ENCODE measurements at regions not wholly inside any gene's neighbourhood (a gene's known extent, or its start where the extent isn't known, plus 50 kb on each side); places are given as distances from the start of the nearest gene placed in this dataset.

DNA sequence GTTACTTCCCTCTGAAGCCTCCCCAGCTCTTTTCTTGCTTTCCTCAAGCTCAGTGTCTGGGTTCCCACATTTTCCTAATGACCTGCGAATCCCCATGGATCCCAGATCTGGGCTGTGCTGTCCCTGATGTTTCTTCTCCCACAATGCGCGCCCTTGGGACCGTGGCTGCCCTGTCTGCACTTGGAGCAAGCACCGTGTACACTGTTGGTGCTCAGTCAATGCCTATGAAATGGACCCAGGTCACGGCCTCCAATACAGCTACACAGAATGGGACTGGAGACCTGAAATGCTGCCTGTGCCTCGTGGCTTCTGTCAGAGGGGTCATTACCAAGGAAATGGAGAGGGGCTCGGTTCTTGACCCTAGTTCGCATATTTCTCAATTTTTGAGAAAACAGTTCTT is 160.1 kb upstream of the SOX1 start:
- TF ChIP-seq, protein P1, sequence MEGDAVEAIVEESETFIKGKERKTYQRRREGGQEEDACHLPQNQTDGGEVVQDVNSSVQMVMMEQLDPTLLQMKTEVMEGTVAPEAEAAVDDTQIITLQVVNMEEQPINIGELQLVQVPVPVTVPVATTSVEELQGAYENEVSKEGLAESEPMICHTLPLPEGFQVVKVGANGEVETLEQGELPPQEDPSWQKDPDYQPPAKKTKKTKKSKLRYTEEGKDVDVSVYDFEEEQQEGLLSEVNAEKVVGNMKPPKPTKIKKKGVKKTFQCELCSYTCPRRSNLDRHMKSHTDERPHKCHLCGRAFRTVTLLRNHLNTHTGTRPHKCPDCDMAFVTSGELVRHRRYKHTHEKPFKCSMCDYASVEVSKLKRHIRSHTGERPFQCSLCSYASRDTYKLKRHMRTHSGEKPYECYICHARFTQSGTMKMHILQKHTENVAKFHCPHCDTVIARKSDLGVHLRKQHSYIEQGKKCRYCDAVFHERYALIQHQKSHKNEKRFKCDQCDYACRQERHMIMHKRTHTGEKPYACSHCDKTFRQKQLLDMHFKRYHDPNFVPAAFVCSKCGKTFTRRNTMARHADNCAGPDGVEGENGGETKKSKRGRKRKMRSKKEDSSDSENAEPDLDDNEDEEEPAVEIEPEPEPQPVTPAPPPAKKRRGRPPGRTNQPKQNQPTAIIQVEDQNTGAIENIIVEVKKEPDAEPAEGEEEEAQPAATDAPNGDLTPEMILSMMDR (conservative IDR thresholded peaks at IDR 0.05; ENCODE audit: low read depth, low read length) = no peak
- no peak for TF ChIP-seq EZH2 (IDR thresholded peaks at IDR 0.05; ENCODE audit: borderline replicate concordance, low read depth, low read length, poor library complexity, severe bottlenecking)

Measured in A673 (cell line).